BLaER1 treated with 17β-estradiol and CSF1 and Interleukin-3, amounts not matched to agents 10 nM and 100 nM (cell line): ENCODE measurements at regions not wholly inside any gene's neighbourhood (a gene's known extent, or its start where the extent isn't known, plus 50 kb on each side); places are given as distances from the start of the nearest gene placed in this dataset.
A peak's percentile ranks its signal among the peaks of the same experiment; 100 is the strongest.

Experiments
- H3K27ac ChIP-seq, 11 experiments: shearing (Covaris generic); formaldehyde crosslinking; 2 replicates each; pipeline ENCODE4 v1.8.1; 2022
- H3K27me3 ChIP-seq, 11 experiments: shearing (Covaris generic); formaldehyde crosslinking; 2 replicates each; pipeline ENCODE4 v1.8.1; 2022
- H3K36me3 ChIP-seq, 11 experiments: shearing (Covaris generic); formaldehyde crosslinking; 2 replicates each; pipeline ENCODE4 v1.8.1; 2022
- H3K4me1 ChIP-seq, 10 experiments: shearing (Covaris generic); formaldehyde crosslinking; 2 replicates each; pipeline ENCODE4 v1.8.1; 2022
- H3K4me2 ChIP-seq, 11 experiments: shearing (Covaris generic); formaldehyde crosslinking; 2 replicates each; pipeline ENCODE4 v1.8.1; 2022
- H3K4me3 ChIP-seq, 10 experiments: shearing (Covaris generic); formaldehyde crosslinking; 2 replicates each; pipeline ENCODE4 v1.8.1; 2022
- H3K9ac ChIP-seq, 11 experiments: shearing (Covaris generic); formaldehyde crosslinking; 2 replicates each; pipeline ENCODE4 v1.8.1; 2022
- H3K9me3 ChIP-seq, 11 experiments: shearing (Covaris generic); formaldehyde crosslinking; replicated peaks in 1 of 11; 2 replicates each; pipeline ENCODE4 v1.8.1; 2022
- H4K20me1 ChIP-seq, 11 experiments: shearing (Covaris generic); formaldehyde crosslinking; 2 replicates each; pipeline ENCODE4 v1.8.1; 2022
- Cebpa-rat ChIP-seq, 11 experiments: shearing (Covaris generic); IDR thresholded peaks; 2 replicates each; pipeline ENCODE4 v1.8.1; 2022

DNA sequence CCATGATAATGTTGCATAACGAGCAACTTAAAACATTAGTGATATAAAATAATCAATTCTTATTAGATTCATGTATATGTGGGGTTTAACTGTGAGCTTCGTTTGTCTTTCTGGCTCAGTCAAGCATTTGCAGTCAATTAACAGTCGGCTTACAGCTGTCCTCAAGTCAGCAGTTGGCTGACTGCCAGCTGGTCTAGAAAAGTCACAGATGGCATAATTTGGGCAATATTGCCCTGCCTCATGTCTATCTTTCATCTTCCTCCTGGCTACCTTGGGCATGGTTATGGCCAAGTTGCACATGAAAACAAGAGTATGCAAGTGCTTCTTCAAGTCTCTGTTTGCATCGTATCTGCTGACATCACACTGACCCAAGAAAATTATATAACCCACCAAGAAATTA is 186.1 kb upstream of the ZWINT start:
- H3K4me2 ChIP-seq, result no peak overlapping the region
- H3K36me3 ChIP-seq, result no peaks in the 10 kb centered on the region
- no peaks in the 10 kb centered on the region for H3K4me1 ChIP-seq
- H3K9me3 ChIP-seq, result no peaks in the 10 kb centered on the region
- no peaks in the 10 kb centered on the region for H3K27me3 ChIP-seq
- H3K27ac ChIP-seq, result no peak overlapping the region
- no peak overlapping the region for H3K4me3 ChIP-seq
- H4K20me1 ChIP-seq, result no peaks in the 10 kb centered on the region
- TF ChIP-seq Cebpa-rat (IDR thresholded peaks at IDR 0.05), result no peak
- H3K9ac ChIP-seq, result no peak overlapping the region

DNA sequence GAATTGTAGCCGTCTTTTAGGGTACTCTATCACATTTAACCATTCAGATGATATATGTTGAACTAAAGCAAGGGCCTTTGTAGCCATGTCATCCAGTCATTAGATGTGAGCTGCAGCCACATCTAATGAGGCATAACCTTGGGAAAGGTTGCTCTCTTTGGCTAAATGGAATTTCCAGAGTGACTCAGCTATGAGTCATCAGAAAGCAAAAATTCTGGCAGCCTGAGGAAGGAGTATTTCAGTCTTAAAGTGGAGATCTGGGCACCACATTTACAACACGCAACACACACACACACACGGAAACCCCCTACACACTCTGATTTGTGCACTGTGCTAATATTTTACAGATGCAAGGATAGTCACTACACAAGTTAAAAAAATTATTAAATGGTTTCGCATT is 176.9 kb upstream of the ZWINT start:
- Histone ChIP-seq H3K4me1 (peaks cover 0 to 15% (median 8%) of the 10 kb centered on the region in 10 experiments; a peak in 11 of 20 replicates), H3K9me3 (no peaks in the 10 kb centered on the region), H4K20me1 (no peaks in the 10 kb centered on the region), H3K27ac (no peak overlapping the region), H3K4me2 (peak overlapping the region in 2 of 11 experiments; percentile 23 to 35; a peak in 3 of 22 replicates), H3K4me3 (no peak overlapping the region), H3K27me3 (no peaks in the 10 kb centered on the region), H3K36me3 (no peaks in the 10 kb centered on the region), H3K9ac (no peak overlapping the region)
- TF ChIP-seq Cebpa-rat (IDR thresholded peaks at IDR 0.05), result no peak

GRCh38 chr10:56522166-56522565 is 161.1 kb upstream of the ZWINT start:
- no peaks in the 10 kb centered on the region for H3K9me3 ChIP-seq
- H4K20me1 ChIP-seq, result no peaks in the 10 kb centered on the region
- no peak overlapping the region for H3K4me3 ChIP-seq
- no peak overlapping the region for H3K27ac ChIP-seq
- no peaks in the 10 kb centered on the region for H3K4me1 ChIP-seq
- no peak overlapping the region for H3K9ac ChIP-seq
- no peaks in the 10 kb centered on the region for H3K27me3 ChIP-seq
- H3K4me2 ChIP-seq, result no peak overlapping the region
- no peak for TF ChIP-seq Cebpa-rat (IDR thresholded peaks at IDR 0.05)
- no peaks in the 10 kb centered on the region for H3K36me3 ChIP-seq

- H3K9ac ChIP-seq, result no peak overlapping the region
- TF ChIP-seq Cebpa-rat (IDR thresholded peaks at IDR 0.05), result no peak
Measured at GRCh38 chr10:56508562-56508961, 147.5 kb upstream of the ZWINT start.

GRCh38 chr10:56507033-56507432 is 146.0 kb upstream of the ZWINT start:
- Histone ChIP-seq H3K4me2 (no peak overlapping the region), H3K9ac (no peak overlapping the region), H3K4me3 (no peak overlapping the region), H3K36me3 (no peaks in the 10 kb centered on the region), H3K27me3 (no peaks in the 10 kb centered on the region), H4K20me1 (no peaks in the 10 kb centered on the region), H3K4me1 (no peaks in the 10 kb centered on the region), H3K9me3 (no peaks in the 10 kb centered on the region), H3K27ac (no peak overlapping the region)
- no peak for TF ChIP-seq Cebpa-rat (IDR thresholded peaks at IDR 0.05)

More at GRCh38 chr10:56508562-56508961, 147.5 kb upstream of the ZWINT start:
- no peaks in the 10 kb centered on the region for H4K20me1 ChIP-seq
- no peaks in the 10 kb centered on the region for H3K27me3 ChIP-seq
- H3K4me1 ChIP-seq, result no peaks in the 10 kb centered on the region
- H3K36me3 ChIP-seq, result no peaks in the 10 kb centered on the region
- no peaks in the 10 kb centered on the region for H3K9me3 ChIP-seq
- H3K4me3 ChIP-seq, result no peak overlapping the region
- H3K4me2 ChIP-seq, result no peak overlapping the region
- H3K27ac ChIP-seq, result no peak overlapping the region

- Histone ChIP-seq H3K4me1 (no peaks in the 10 kb centered on the region), H3K4me2 (no peak overlapping the region), H3K36me3 (no peaks in the 10 kb centered on the region), H3K9me3 (no peaks in the 10 kb centered on the region), H3K27ac (no peak overlapping the region), H3K9ac (no peak overlapping the region), H3K4me3 (no peak overlapping the region), H3K27me3 (no peaks in the 10 kb centered on the region), H4K20me1 (no peaks in the 10 kb centered on the region)
- TF ChIP-seq Cebpa-rat (IDR thresholded peaks at IDR 0.05), result no peak
Measured at GRCh38 chr10:56505555-56505954, 144.5 kb upstream of the ZWINT start.

DNA sequence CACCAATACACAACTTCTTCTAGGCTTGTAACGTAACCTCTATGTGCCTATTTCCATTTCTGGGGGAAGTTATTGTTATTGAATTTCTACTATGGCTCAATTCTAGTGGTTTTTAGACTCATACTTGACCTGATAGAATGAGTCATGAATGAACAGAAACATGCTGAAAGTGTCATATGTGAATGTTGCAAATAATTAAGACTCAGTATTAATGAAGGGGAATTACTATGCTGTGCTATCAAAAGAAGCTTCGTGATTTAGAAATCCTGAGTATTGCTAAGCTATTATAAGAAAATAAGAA is 135.1 kb upstream of the ZWINT start:
- H3K27ac ChIP-seq, result no peak overlapping the region
- no peak overlapping the region for H3K9ac ChIP-seq
- H3K4me3 ChIP-seq, result no peak overlapping the region
- no peaks in the 10 kb centered on the region for H4K20me1 ChIP-seq
- H3K36me3 ChIP-seq, result no peaks in the 10 kb centered on the region
- H3K9me3 ChIP-seq, result no peaks in the 10 kb centered on the region
- TF ChIP-seq Cebpa-rat (IDR thresholded peaks at IDR 0.05), result no peak
- no peaks in the 10 kb centered on the region for H3K4me1 ChIP-seq
- no peaks in the 10 kb centered on the region for H3K27me3 ChIP-seq
- H3K4me2 ChIP-seq, result no peak overlapping the region

DNA sequence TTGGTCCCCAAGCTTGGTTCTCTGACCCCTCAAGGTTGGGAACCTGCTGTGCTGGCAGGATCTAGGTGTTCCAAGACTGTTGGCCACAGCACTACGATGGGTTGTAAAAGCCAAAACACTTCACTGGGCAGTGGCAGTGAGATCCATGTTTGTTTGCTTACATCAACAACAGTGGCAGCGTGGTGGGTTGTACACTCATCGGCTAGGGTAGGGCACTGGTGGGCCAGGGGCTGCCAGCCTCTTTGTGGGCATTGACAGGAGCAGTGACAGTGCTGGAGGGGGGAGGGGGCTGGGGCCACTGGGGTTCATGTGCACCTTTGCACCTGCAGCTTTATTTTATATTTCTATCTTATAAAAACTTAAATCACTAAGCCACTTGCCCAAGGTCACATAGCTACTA is 126.7 kb upstream of the ZWINT start:
- no peak overlapping the region for H3K27ac ChIP-seq
- H3K9me3 ChIP-seq, result 0 out of 22 replicates have a peak, but pooled peaks cover 0 to 4% (median 0%) of the 10 kb centered on the region in 11 experiments

DNA sequence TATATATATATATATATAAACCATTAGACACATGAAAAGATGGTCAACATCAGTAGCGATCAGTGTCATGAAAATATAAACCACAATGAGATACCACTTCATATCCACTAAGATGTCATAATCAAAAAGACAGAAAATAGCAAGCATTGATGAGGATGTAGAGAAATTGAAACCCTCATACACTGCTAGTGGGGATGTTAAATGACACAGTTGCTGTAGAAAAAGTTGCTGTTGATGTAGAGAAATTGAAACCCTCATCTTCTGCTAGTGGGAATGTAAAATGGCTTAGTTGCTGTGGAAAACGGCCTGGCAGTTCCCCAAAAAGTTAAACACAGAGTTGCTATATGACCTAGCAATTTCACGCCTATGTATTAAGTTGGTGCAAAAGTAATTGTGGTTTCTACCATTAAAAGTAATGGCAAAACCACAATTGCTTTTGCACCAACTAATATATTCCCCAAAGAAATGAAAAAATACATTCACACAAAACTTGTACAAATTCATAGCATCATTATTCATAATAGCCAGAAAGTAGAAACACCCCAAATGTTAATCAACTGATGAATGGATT is 120.5 kb upstream of the ZWINT start:
- Histone ChIP-seq H3K27ac (no peak overlapping the region), H3K4me1 (no peaks in the 10 kb centered on the region)
- TF ChIP-seq Cebpa-rat (IDR thresholded peaks at IDR 0.05), result no peak

More for the DNA sequence above, 126.7 kb upstream of the ZWINT start:
- Histone ChIP-seq H3K4me1 (no peaks in the 10 kb centered on the region), H3K36me3 (no peaks in the 10 kb centered on the region), H3K27me3 (no peaks in the 10 kb centered on the region), H3K4me3 (no peak overlapping the region), H3K4me2 (no peak overlapping the region), H4K20me1 (no peaks in the 10 kb centered on the region), H3K9ac (no peak overlapping the region)
- no peak for TF ChIP-seq Cebpa-rat (IDR thresholded peaks at IDR 0.05)

DNA sequence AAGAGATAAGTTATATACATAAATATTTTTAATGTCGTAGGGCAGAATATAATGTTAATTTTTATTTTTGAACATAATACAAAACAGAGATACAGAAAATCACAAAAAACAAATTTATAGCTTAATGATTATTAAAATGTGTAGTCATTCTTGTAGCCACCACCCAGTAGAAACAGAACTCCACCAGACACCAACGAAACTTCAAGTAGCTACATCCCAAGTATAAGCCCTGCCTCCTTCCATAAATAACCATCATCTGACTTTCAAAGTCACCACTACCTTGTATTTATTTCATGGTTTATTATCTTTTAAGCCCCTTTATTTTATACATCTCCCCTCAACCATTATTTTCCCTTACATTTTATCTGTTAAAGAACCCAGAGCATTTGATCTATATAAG is 111.9 kb upstream of the ZWINT start:
- no peaks in the 10 kb centered on the region for H3K4me1 ChIP-seq
- no peak for TF ChIP-seq Cebpa-rat (IDR thresholded peaks at IDR 0.05)
- no peak overlapping the region for H3K4me3 ChIP-seq
- H3K9ac ChIP-seq, result no peak overlapping the region
- H4K20me1 ChIP-seq, result no peaks in the 10 kb centered on the region
- no peaks in the 10 kb centered on the region for H3K36me3 ChIP-seq
- H3K9me3 ChIP-seq, result no peaks in the 10 kb centered on the region
- H3K27me3 ChIP-seq, result no peaks in the 10 kb centered on the region
- no peak overlapping the region for H3K4me2 ChIP-seq
- no peak overlapping the region for H3K27ac ChIP-seq

More for the DNA sequence above, 120.5 kb upstream of the ZWINT start:
- H3K9me3 ChIP-seq, result no peaks in the 10 kb centered on the region
- no peak overlapping the region for H3K4me2 ChIP-seq
- H3K9ac ChIP-seq, result no peak overlapping the region
- no peaks in the 10 kb centered on the region for H3K36me3 ChIP-seq
- no peaks in the 10 kb centered on the region for H4K20me1 ChIP-seq
- no peaks in the 10 kb centered on the region for H3K27me3 ChIP-seq
- H3K4me3 ChIP-seq, result no peak overlapping the region
